ENCODE measurements at regions not wholly inside any gene's neighbourhood (a gene's known extent, or its start where the extent isn't known, plus 50 kb on each side); places are given as distances from the start of the nearest gene placed in this dataset.

- no peak for TF ChIP-seq CTCF (IDR thresholded peaks at IDR 0.05; ENCODE audit: low read depth, low read length)
- no peak for TF ChIP-seq POLR2A (IDR thresholded peaks at IDR 0.05; ENCODE audit: extremely low read depth, insufficient read length)
These were observed 119.5 kb upstream of the RAB12 start for GRCh38 chr18:8489761-8490160.
